ENCODE measurements at regions not wholly inside any gene's neighbourhood (a gene's known extent, or its start where the extent isn't known, plus 50 kb on each side); places are given as distances from the start of the nearest gene placed in this dataset.

GRCh38 chr15:91468871-91469580, 369.0 kb downstream of the SV2B start:
- ChIA-PET SMC1A (ENCODE audit: uncharacterized antibody, unreplicated experiment) (no interaction called here), RAD21 (ENCODE audit: unreplicated experiment) (no interaction called here), CTCF (no interaction called here), POLR2A (interaction anchor here (0.6 kb wide), 1 partner anchor 1225 kb away, joined by 3 read pairs; no protein-coding TSS in a partner anchor)
- Histone ChIP-seq H3K4me3 (no peak overlapping the region), H3K27ac (ENCODE audit: control insufficient read depth, insufficient read depth) (no peak overlapping the region), H3K9me3 (replicated peaks; ENCODE audit: control insufficient read depth, insufficient read depth, low read length) (no peaks in the 10 kb centered on the region), H4K20me1 (ENCODE audit: control insufficient read depth, insufficient read depth) (no peaks in the 10 kb centered on the region), H3K79me2 (ENCODE audit: control insufficient read depth, insufficient read depth, low read length) (no peaks in the 10 kb centered on the region), H3K9ac (ENCODE audit: control insufficient read depth, insufficient read depth, low read length) (no peak overlapping the region), H3K4me1 (ENCODE audit: control insufficient read depth, insufficient read depth, low read length) (no peaks in the 10 kb centered on the region), H3K36me3 (ENCODE audit: control insufficient read depth in 2 of 2, insufficient read depth in 2 of 2, low read length in 1 of 2) (no peaks in the 10 kb centered on the region), H2AFZ (ENCODE audit: control insufficient read depth, low read depth, low read length) (no peak overlapping the region), H3K4me2 (ENCODE audit: control insufficient read depth, insufficient read depth) (no peak overlapping the region), H3K27me3 (replicated peaks in 1 of 2; ENCODE audit: control insufficient read depth in 2 of 2, insufficient read depth in 2 of 2, low read length in 1 of 2) (no peaks in the 10 kb centered on the region)
- DNase-seq (ENCODE audit: low read depth, low spot score): no peak
- intact Hi-C loops (cut with micrococcal nuclease; ENCODE audit: unreplicated experiment): no loop called here
- no TSS peak for BruUV-seq (replicated peaks)
- no peak for FAIRE-seq
- 15% methylated on average over 5 of the region's 5 CpGs for WGBS (ENCODE audit: insufficient coverage, insufficient replicate concordance, low lambda C conversion rate, missing lambda C conversion rate)
- peak; percentile 29 for ATAC-seq
- in situ Hi-C loops (cut with MboI): no loop called here
- no peak for TF ChIP-seq ZSCAN29 (IDR thresholded peaks at IDR 0.05)
- no peak for TF ChIP-seq POU2F2 (IDR thresholded peaks at IDR 0.05; ENCODE audit: borderline replicate concordance, low read depth, low read length)
- no peak for TF ChIP-seq CBFB (IDR thresholded peaks at IDR 0.05; ENCODE audit: low read depth)
- TF ChIP-seq SP1 (IDR thresholded peaks at IDR 0.05; ENCODE audit: low read depth, low read length): no peak
- TF ChIP-seq CREB1 (IDR thresholded peaks at IDR 0.05; ENCODE audit: low read depth): no peak
- TF ChIP-seq WRNIP1 (IDR thresholded peaks at IDR 0.05; ENCODE audit: borderline replicate concordance, low read depth, low read length): no peak
- no peak for TF ChIP-seq ZBTB11 (CRISPR knock-in tag; IDR thresholded peaks at IDR 0.05)
- no peak for TF ChIP-seq SUPT20H (IDR thresholded peaks at IDR 0.05; ENCODE audit: borderline replicate concordance, control insufficient read depth, low read depth, low read length)
- TF ChIP-seq, protein P1, sequence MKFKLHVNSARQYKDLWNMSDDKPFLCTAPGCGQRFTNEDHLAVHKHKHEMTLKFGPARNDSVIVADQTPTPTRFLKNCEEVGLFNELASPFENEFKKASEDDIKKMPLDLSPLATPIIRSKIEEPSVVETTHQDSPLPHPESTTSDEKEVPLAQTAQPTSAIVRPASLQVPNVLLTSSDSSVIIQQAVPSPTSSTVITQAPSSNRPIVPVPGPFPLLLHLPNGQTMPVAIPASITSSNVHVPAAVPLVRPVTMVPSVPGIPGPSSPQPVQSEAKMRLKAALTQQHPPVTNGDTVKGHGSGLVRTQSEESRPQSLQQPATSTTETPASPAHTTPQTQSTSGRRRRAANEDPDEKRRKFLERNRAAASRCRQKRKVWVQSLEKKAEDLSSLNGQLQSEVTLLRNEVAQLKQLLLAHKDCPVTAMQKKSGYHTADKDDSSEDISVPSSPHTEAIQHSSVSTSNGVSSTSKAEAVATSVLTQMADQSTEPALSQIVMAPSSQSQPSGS (IDR thresholded peaks at IDR 0.05; ENCODE audit: low read length): no peak
- TF ChIP-seq CUX1 (IDR thresholded peaks at IDR 0.05; ENCODE audit: insufficient replicate concordance, low read depth, low read length): no peak
- no peak for TF ChIP-seq SUZ12 (IDR thresholded peaks at IDR 0.05; ENCODE audit: unreplicated experiment)
- TF ChIP-seq, protein P2, sequence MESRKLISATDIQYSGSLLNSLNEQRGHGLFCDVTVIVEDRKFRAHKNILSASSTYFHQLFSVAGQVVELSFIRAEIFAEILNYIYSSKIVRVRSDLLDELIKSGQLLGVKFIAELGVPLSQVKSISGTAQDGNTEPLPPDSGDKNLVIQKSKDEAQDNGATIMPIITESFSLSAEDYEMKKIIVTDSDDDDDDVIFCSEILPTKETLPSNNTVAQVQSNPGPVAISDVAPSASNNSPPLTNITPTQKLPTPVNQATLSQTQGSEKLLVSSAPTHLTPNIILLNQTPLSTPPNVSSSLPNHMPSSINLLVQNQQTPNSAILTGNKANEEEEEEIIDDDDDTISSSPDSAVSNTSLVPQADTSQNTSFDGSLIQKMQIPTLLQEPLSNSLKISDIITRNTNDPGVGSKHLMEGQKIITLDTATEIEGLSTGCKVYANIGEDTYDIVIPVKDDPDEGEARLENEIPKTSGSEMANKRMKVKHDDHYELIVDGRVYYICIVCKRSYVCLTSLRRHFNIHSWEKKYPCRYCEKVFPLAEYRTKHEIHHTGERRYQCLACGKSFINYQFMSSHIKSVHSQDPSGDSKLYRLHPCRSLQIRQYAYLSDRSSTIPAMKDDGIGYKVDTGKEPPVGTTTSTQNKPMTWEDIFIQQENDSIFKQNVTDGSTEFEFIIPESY (IDR thresholded peaks at IDR 0.05): no peak
